Lower lobe of right lung (tissue), 2 donors: ENCODE measurements at regions not wholly inside any gene's neighbourhood (a gene's known extent, or its start where the extent isn't known, plus 50 kb on each side); places are given as distances from the start of the nearest gene placed in this dataset.
A peak's percentile ranks its signal among the peaks of the same experiment; 100 is the strongest.

Experiments used
- ATAC-seq, 2 donors: fragments of 200-7000 bp; cut with Tn5 transposase; one replicate each; pipeline ENCODE4 v1.9.1; 2020 to 2022; ENCODE audit warnings: mild to moderate bottlenecking in 2 of 2, moderate library complexity in 2 of 2
- DNase-seq: peaks from one replicate; pipeline ENCODE4 v3.0.0-alpha.2; 2020
- H3K27ac ChIP-seq: fragments of 200-600 bp; one replicate; pipeline ENCODE4 v1.8.0; 2022
- H3K27me3 ChIP-seq: fragments of 200-600 bp; one replicate; pipeline ENCODE4 v1.8.0; 2022; ENCODE audit warnings: low read depth
- H3K36me3 ChIP-seq: fragments of 200-600 bp; one replicate; pipeline ENCODE4 v1.8.0; 2022; ENCODE audit warnings: mild to moderate bottlenecking
- H3K4me1 ChIP-seq: fragments of 200-600 bp; one replicate; pipeline ENCODE4 v1.8.0; 2022
- H3K4me3 ChIP-seq: fragments of 200-600 bp; one replicate; pipeline ENCODE4 v1.8.0; 2022; ENCODE audit warnings: mild to moderate bottlenecking
- H3K9me3 ChIP-seq: fragments of 200-600 bp; one replicate; pipeline ENCODE4 v1.8.0; 2022
- CTCF ChIP-seq: fragments of 200-600 bp; IDR thresholded peaks from one replicate; pipeline ENCODE4 v1.8.0; 2022; ENCODE audit warnings: antibody characterized with exemption, mild to moderate bottlenecking
- intact Hi-C: fragments of 100-400 bp; cut with DNase I; formaldehyde crosslinking; loops from one replicate; pipeline ENCODE4 v1.11.0; 2022
- donor health status: DM: no; HTN: yes; CAD: no; lungs with severe emphysema.

GRCh38 chr2:238669581-238670080 lies 178.3 kb upstream of the TWIST2 start:
- no peak overlapping the region for H3K4me3 ChIP-seq
- ATAC-seq = no peak

GRCh38 chr2:238670111-238670585 lies 177.7 kb upstream of the TWIST2 start:
- intact Hi-C loops = no loop called here
- H3K27me3 ChIP-seq = no peaks in the 10 kb centered on the region
- H3K4me3 ChIP-seq = no peak overlapping the region
- no peaks in the 10 kb centered on the region for H3K4me1 ChIP-seq
- no peak for ATAC-seq
- H3K9me3 ChIP-seq = no peaks in the 10 kb centered on the region
- DNase-seq = no peak
- TF ChIP-seq CTCF = no peak
- H3K36me3 ChIP-seq = no peaks in the 10 kb centered on the region
- no peak overlapping the region for H3K27ac ChIP-seq

More at GRCh38 chr2:238669581-238670080, 178.3 kb upstream of the TWIST2 start:
- DNase-seq = no peak
- no peaks in the 10 kb centered on the region for H3K36me3 ChIP-seq
- no peak for TF ChIP-seq CTCF
- H3K27me3 ChIP-seq = no peaks in the 10 kb centered on the region
- no peaks in the 10 kb centered on the region for H3K9me3 ChIP-seq
- H3K4me1 ChIP-seq = no peaks in the 10 kb centered on the region
- intact Hi-C loops = no loop called here
- no peak overlapping the region for H3K27ac ChIP-seq

- no peak for ATAC-seq
- intact Hi-C loops = no loop called here
- Histone ChIP-seq H3K27ac (no peak overlapping the region), H3K9me3 (no peaks in the 10 kb centered on the region), H3K27me3 (no peaks in the 10 kb centered on the region), H3K36me3 (no peaks in the 10 kb centered on the region), H3K4me3 (no peak overlapping the region), H3K4me1 (peaks cover 11% of the 10 kb centered on the region)
- DNase-seq = no peak
- no peak for TF ChIP-seq CTCF
Measured at GRCh38 chr2:238682536-238682935, 165.3 kb upstream of the TWIST2 start.

- no peak for DNase-seq
- Histone ChIP-seq H3K9me3 (no peaks in the 10 kb centered on the region), H3K4me1 (peaks cover 11% of the 10 kb centered on the region), H3K4me3 (no peak overlapping the region), H3K27ac (peak overlapping the region; percentile 48), H3K27me3 (no peaks in the 10 kb centered on the region), H3K36me3 (no peaks in the 10 kb centered on the region)
- ATAC-seq = peak; percentile 81 to 93
- no peak for TF ChIP-seq CTCF
- intact Hi-C loops = no loop called here
Measured at GRCh38 chr2:238684362-238685326, 163.2 kb upstream of the TWIST2 start.

- DNase-seq (no peak), ATAC-seq (no peak)
- Histone ChIP-seq H3K9me3 (no peaks in the 10 kb centered on the region), H3K4me1 (peaks cover 11% of the 10 kb centered on the region), H3K36me3 (no peaks in the 10 kb centered on the region), H3K27me3 (no peaks in the 10 kb centered on the region), H3K27ac (peak overlapping the region; percentile 48), H3K4me3 (no peak overlapping the region)
- TF ChIP-seq CTCF = no peak
- intact Hi-C loops = no loop called here
Measured at GRCh38 chr2:238685327-238685709, 162.6 kb upstream of the TWIST2 start.
